HFF-Myc (cell line): ENCODE measurements at regions not wholly inside any gene's neighbourhood (a gene's known extent, or its start where the extent isn't known, plus 50 kb on each side); places are given as distances from the start of the nearest gene placed in this dataset.

Experiments used
- DNase-seq: peaks from one replicate; pipeline ENCODE4 v3.0.0-alpha.2; 2011; ENCODE audit warnings: low read depth; ENCODE audit errors: extremely low read depth
- H3K4me3 ChIP-seq: replicated peaks from 2 replicates; pipeline ENCODE4 v1.5.1; 2011; ENCODE audit warnings: low read depth, mild to moderate bottlenecking, control low read depth, low read length
- CTCF ChIP-seq: IDR thresholded peaks from 2 replicates; pipeline ENCODE4 v1.5.1; 2012; ENCODE audit warnings: mild to moderate bottlenecking, low read depth, low read length, control low read depth; ENCODE audit errors: missing control alignments

- no peak for DNase-seq
- no peak overlapping the region for H3K4me3 ChIP-seq
- no peak for TF ChIP-seq CTCF
Measured at GRCh38 chr20:4457566-4458543, 208.8 kb upstream of the ADRA1D start.

- TF ChIP-seq CTCF: no peak
- H3K4me3 ChIP-seq: no peak overlapping the region
- no peak for DNase-seq
Measured at GRCh38 chr20:4455996-4456395, 206.9 kb upstream of the ADRA1D start.

GRCh38 chr20:4455301-4455701, 206.2 kb upstream of the ADRA1D start:
- no peak for TF ChIP-seq CTCF
- no peak overlapping the region for H3K4me3 ChIP-seq
- DNase-seq: no peak

GRCh38 chr20:4454111-4454510, 205.0 kb upstream of the ADRA1D start:
- DNase-seq: no peak
- no peak for TF ChIP-seq CTCF
- no peak overlapping the region for H3K4me3 ChIP-seq

GRCh38 chr20:4453359-4453758, 204.3 kb upstream of the ADRA1D start:
- no peak overlapping the region for H3K4me3 ChIP-seq
- no peak for TF ChIP-seq CTCF
- no peak for DNase-seq

- TF ChIP-seq CTCF: no peak
- DNase-seq: no peak
- no peak overlapping the region for H3K4me3 ChIP-seq
Measured at GRCh38 chr20:4451487-4452081, 202.5 kb upstream of the ADRA1D start.
